ENCODE measurements at regions not wholly inside any gene's neighbourhood (a gene's known extent, or its start where the extent isn't known, plus 50 kb on each side); places are given as distances from the start of the nearest gene placed in this dataset.

DNA sequence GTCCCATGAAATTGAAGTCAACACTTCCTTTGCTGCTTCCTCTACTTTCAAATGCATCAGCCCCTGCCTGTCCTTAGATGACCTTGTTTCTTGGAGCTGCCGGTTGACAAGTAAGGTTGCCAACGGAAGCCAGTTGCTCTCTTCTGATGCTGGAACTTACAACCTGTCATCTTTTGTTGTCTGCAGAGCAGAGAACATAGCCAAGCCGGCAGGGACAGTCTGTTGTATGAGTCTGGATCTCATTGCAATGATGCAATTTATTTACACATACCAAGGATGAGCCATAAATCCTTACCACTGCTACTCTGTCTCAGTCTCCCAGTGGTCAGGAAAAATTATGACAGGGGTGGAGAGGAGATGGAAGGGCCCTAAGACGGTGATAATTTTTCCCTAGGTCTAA is 151.4 kb downstream of the BLID start:
- TF ChIP-seq POLR2AphosphoS5 (IDR thresholded peaks at IDR 0.05; ENCODE audit: low read depth, low read length), result no peak
- TF ChIP-seq CTCF (IDR thresholded peaks at IDR 0.05), result no peak
- no peak for TF ChIP-seq REST (IDR thresholded peaks at IDR 0.05; ENCODE audit: insufficient read depth in 1 of 2, low read depth in 2 of 2, low read length in 1 of 2)

All from Panc1 (cell line).